ENCODE measurements at regions not wholly inside any gene's neighbourhood (a gene's known extent, or its start where the extent isn't known, plus 50 kb on each side); places are given as distances from the start of the nearest gene placed in this dataset.

- TF ChIP-seq RCOR1 (IDR thresholded peaks at IDR 0.05; ENCODE audit: insufficient replicate concordance, low read length): no peak
- TF ChIP-seq RAD21 (IDR thresholded peaks at IDR 0.05; ENCODE audit: low read length): no peak
- no peak for TF ChIP-seq MAFK (IDR thresholded peaks at IDR 0.05; ENCODE audit: low read depth, low read length)
Measured at GRCh38 chr10:3579845-3580244, 205.2 kb downstream of the KLF6 start (continued).

- H3K27me3 ChIP-seq (ENCODE audit: control insufficient read depth, insufficient read depth, low read length): peaks cover 2% of the 10 kb centered on the region; the same call in 1 of the 2 replicates
- POLR2A ChIA-PET (ENCODE audit: unreplicated experiment): no interaction called here
Measured at GRCh38 chr10:3578682-3579081, 206.3 kb downstream of the KLF6 start.

More at GRCh38 chr10:3578682-3579081, 206.3 kb downstream of the KLF6 start:
- intact Hi-C loops (cut with micrococcal nuclease): no loop called here
- no peak overlapping the region for H3K14ac ChIP-seq (replicated peaks; ENCODE audit: low read depth, low read length)
- H2AK5ac ChIP-seq (ENCODE audit: low read depth, low read length): no peak overlapping the region
- H3K9me1 ChIP-seq (ENCODE audit: insufficient read depth, low read length): no peaks in the 10 kb centered on the region; the same call in 1 of the 2 replicates
- in situ Hi-C loops (cut with MboI; ENCODE audit: low sequenced_read_pairs): no loop called here
- H4K5ac ChIP-seq (ENCODE audit: low read depth, low read length): no peak overlapping the region
- H3K18ac ChIP-seq (ENCODE audit: low read depth, low read length): no peak overlapping the region
- no peak overlapping the region for H3K4me3 ChIP-seq (ENCODE audit: insufficient read depth, low read depth, low read length)
- no peak overlapping the region for H3K4me2 ChIP-seq (ENCODE audit: low read depth, low read length)
- ATAC-seq (ENCODE audit: low read depth) (no peak), DNase-seq (no peak)
- no peak overlapping the region for H2AK9ac ChIP-seq (replicated peaks; ENCODE audit: low read depth, low read length, poor library complexity)
- no peak overlapping the region for H4K8ac ChIP-seq (ENCODE audit: low read depth in 2 of 2, low read length in 2 of 2)
- no peak overlapping the region for H3K9ac ChIP-seq (ENCODE audit: low read depth, low read length)
- no peaks in the 10 kb centered on the region for H4K20me1 ChIP-seq (ENCODE audit: insufficient read depth, low read length)
- no peak overlapping the region for H3K56ac ChIP-seq (ENCODE audit: extremely low read depth, insufficient read depth, low read length)
- CTCF ChIA-PET: interaction anchor here (0.5 kb wide), 1 partner anchor 66 kb away, joined by 3 read pairs; no protein-coding TSS in a partner anchor
- no TSS peak for BruUV-seq (replicated peaks)
- H2BK20ac ChIP-seq (ENCODE audit: low read depth, low read length): no peak overlapping the region
- H3K4ac ChIP-seq (ENCODE audit: low read depth, low read length): no peak overlapping the region
- H2BK5ac ChIP-seq (ENCODE audit: low read depth, low read length, poor library complexity, severe bottlenecking): no peak overlapping the region
- peaks cover 3% of the 10 kb centered on the region; the same call in 1 of the 2 replicates for H3K4me1 ChIP-seq (ENCODE audit: control insufficient read depth, insufficient read depth, low read length)
- no peak overlapping the region for H3K27ac ChIP-seq (ENCODE audit: insufficient read depth, low read length)
- dilution Hi-C loops (cut with HindIII; ENCODE audit: low sequenced_read_pairs, unreplicated experiment): no loop called here
- no peaks in the 10 kb centered on the region for H3K36me3 ChIP-seq (ENCODE audit: control insufficient read depth, insufficient read depth, low read length)
- H2BK120ac ChIP-seq (ENCODE audit: low read depth, low read length): no peak overlapping the region
- no peak overlapping the region for H4K91ac ChIP-seq (ENCODE audit: insufficient read depth, low read depth, low read length)
- H3K79me1 ChIP-seq (ENCODE audit: low read depth in 1 of 2, low read length in 2 of 2): no peaks in the 10 kb centered on the region
- no peak overlapping the region for H2AFZ ChIP-seq (replicated peaks; ENCODE audit: low read length, poor library complexity)
- H3K9me3 ChIP-seq (ENCODE audit: control insufficient read depth, insufficient read depth, low read length): no peaks in the 10 kb centered on the region
- no peak overlapping the region for H3K23ac ChIP-seq (ENCODE audit: low read depth, low read length)
- TF ChIP-seq RAD21 (IDR thresholded peaks at IDR 0.05; ENCODE audit: low read length) (no peak), POLR2A (IDR thresholded peaks at IDR 0.05; ENCODE audit: low read depth, low read length) (no peak), RFX5 (IDR thresholded peaks at IDR 0.05; ENCODE audit: low read depth, low read length) (no peak), RCOR1 (IDR thresholded peaks at IDR 0.05; ENCODE audit: insufficient replicate concordance, low read length) (no peak), MAZ (IDR thresholded peaks at IDR 0.05; ENCODE audit: borderline replicate concordance, low read depth, low read length) (no peak), CHD1 (IDR thresholded peaks at IDR 0.05; ENCODE audit: low read depth, low read length) (no peak), MXI1 (IDR thresholded peaks at IDR 0.05; ENCODE audit: borderline replicate concordance, low read depth, low read length) (no peak), NFE2L2 (IDR thresholded peaks at IDR 0.05; ENCODE audit: low read depth, low read length) (no peak)
- no peak overlapping the region for H2BK15ac ChIP-seq (ENCODE audit: low read depth, low read length)
